ENCODE measurements at regions not wholly inside any gene's neighbourhood (a gene's known extent, or its start where the extent isn't known, plus 50 kb on each side); places are given as distances from the start of the nearest gene placed in this dataset.

DNA sequence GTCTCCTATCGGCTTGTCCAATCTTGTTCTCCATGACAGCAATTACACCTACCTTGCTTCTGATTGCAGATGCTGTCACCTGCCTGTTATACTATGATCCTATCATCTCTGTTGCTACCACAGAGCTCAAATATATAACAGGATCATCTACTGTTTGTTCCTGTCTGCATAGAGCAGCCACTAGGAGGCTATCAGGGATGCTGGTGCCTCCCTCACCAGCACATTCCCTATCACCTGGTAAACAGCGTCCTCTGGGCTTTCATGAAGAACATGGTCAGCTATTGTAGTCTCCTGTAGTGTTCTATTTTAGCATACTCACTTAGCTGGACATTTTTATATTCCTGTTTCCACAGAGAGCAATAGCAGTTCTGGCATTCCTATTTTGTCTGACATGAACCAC lies 87.8 kb upstream of the FAT3 start:
- no peak for TF ChIP-seq CTCF (IDR thresholded peaks at IDR 0.05)
- no peak for TF ChIP-seq EZH2 (IDR thresholded peaks at IDR 0.05; ENCODE audit: borderline replicate concordance, insufficient read depth, low read depth, low read length, poor library complexity, severe bottlenecking)
